ENCODE measurements at regions not wholly inside any gene's neighbourhood (a gene's known extent, or its start where the extent isn't known, plus 50 kb on each side); places are given as distances from the start of the nearest gene placed in this dataset.
"Not testable (repeated sequence)": the region's sequence is repeated elsewhere in the genome, so short reads cannot be mapped to it uniquely, and the experiment has no call there.

DNA sequence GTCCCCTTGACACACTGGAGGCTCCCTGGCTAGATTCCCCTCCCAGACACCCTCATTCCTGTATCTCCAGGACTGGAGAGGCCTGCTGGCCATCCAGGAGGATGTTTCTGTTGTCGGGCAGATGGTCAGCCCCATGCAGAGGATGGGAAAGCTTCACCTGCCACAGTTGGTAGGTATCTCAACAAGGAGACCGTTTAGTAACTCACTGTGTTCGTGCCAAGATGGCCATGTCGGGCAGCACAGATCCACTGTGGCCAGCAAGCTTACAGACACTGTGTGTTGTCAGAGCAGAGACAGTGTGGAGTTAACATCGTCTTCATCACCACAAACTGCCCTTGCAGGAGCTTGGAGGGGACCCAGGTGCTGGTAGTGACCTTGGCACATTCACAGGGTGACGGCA is 390.9 kb downstream of the SEC14L1 start (continued):
- no peak for TF ChIP-seq SETDB1 (CRISPR knock-in tag; IDR thresholded peaks at IDR 0.05; ENCODE audit: borderline replicate concordance)
- TF ChIP-seq ZNF816 (CRISPR knock-in tag; IDR thresholded peaks at IDR 0.05; ENCODE audit: borderline replicate concordance) = no peak
- no peak for TF ChIP-seq REL (CRISPR knock-in tag; conservative IDR thresholded peaks at IDR 0.05)

GRCh38 chr17:77533697-77534096 is 392.9 kb downstream of the SEC14L1 start:
- H2AFZ ChIP-seq (ENCODE audit: low read length); H3K4me2 ChIP-seq (ENCODE audit: low read depth, low read length); intact Hi-C loops (cut with micrococcal nuclease; ENCODE audit: unreplicated experiment); H3K79me2 ChIP-seq (ENCODE audit: insufficient read depth, low read length); DNase-seq (ENCODE audit: low spot score); H3K9me3 ChIP-seq (ENCODE audit: low read length); POLR2A ChIA-PET; FAIRE-seq; BruUV-seq (replicated peaks); ATAC-seq; H3K4me3 ChIP-seq (replicated peaks in 1 of 3; ENCODE audit: insufficient read depth in 1 of 3, low read depth in 2 of 3, low read length in 3 of 3); CTCF ChIA-PET (ENCODE audit: low intra/inter-chr PET ratio, low total read pairs); in situ Hi-C loops (cut with HindIII; ENCODE audit: extremely low pct_ligation_motif_present, low pct_unique_long_range_greater_than_20kb); H3K9ac ChIP-seq (ENCODE audit: insufficient read depth, low read depth, low read length); H4K20me1 ChIP-seq (ENCODE audit: insufficient read depth, low read length); H3K4me1 ChIP-seq (ENCODE audit: insufficient read depth, low read length); H3K36me3 ChIP-seq (replicated peaks in 1 of 2; ENCODE audit: control insufficient read depth in 1 of 2, insufficient read depth in 2 of 2, low read length in 2 of 2); H3K27ac ChIP-seq (ENCODE audit: extremely low read length, insufficient read depth, low read length): not testable (repeated sequence)
- peaks cover 8 to 80% of the 10 kb centered on the region in 2 experiments; a peak in 4 of 5 replicates for H3K27me3 ChIP-seq (ENCODE audit: control insufficient read depth in 1 of 2, insufficient read depth in 2 of 2, low read length in 2 of 2)
- 38% methylated on average over 6 of the region's 6 CpGs for WGBS (ENCODE audit: low lambda C conversion rate)

DNA sequence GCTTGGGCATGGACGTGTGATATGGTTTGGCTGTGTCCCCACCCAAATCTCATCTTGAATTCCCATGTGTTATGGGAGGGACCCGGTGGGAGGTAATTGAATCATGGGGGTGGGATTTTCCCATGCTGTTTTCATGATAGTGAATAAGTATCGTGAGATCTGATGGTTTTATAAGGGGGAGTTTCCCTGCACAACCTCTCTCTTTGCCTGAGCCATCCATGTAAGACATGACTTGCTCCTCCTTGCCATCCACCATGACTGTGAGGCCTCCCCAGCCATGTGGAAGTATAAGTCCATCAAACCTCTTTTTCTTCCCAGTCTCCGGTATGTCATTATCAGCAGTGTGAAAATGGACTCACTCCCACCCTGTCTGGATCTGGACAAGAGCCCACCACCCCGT is 393.4 kb downstream of the SEC14L1 start:
- FAIRE-seq (no peak), DNase-seq (ENCODE audit: low spot score) (no peak), ATAC-seq (no peak)
- peaks cover 7% of the 10 kb centered on the region; the same call in 1 of the 2 replicates for H3K9me3 ChIP-seq (ENCODE audit: low read length)
- ChIA-PET POLR2A (no interaction called here), CTCF (ENCODE audit: low intra/inter-chr PET ratio, low total read pairs) (no interaction called here)
- BruUV-seq (replicated peaks) = no TSS peak
- H3K79me2 ChIP-seq (ENCODE audit: insufficient read depth, low read length) = no peaks in the 10 kb centered on the region
- intact Hi-C loops (cut with micrococcal nuclease; ENCODE audit: unreplicated experiment) (no loop called here), in situ Hi-C loops (cut with HindIII; ENCODE audit: extremely low pct_ligation_motif_present, low pct_unique_long_range_greater_than_20kb) (no loop called here)
- no peak overlapping the region for H2AFZ ChIP-seq (ENCODE audit: low read length)
- no peak overlapping the region for H3K27ac ChIP-seq (ENCODE audit: extremely low read length, insufficient read depth, low read length)
- 28% methylated on average over 5 of the region's 5 CpGs for whole genome bisulfite sequencing (ENCODE audit: low lambda C conversion rate)
- H3K9ac ChIP-seq (ENCODE audit: insufficient read depth, low read depth, low read length) = no peak overlapping the region
- H3K4me2 ChIP-seq (ENCODE audit: low read depth, low read length) = no peak overlapping the region
- peaks cover 7 to 76% of the 10 kb centered on the region in 2 experiments; a peak in 4 of 5 replicates for H3K27me3 ChIP-seq (ENCODE audit: control insufficient read depth in 1 of 2, insufficient read depth in 2 of 2, low read length in 2 of 2)
- no peaks in the 10 kb centered on the region for H4K20me1 ChIP-seq (ENCODE audit: insufficient read depth, low read length)
- no peaks in the 10 kb centered on the region for H3K36me3 ChIP-seq (replicated peaks in 1 of 2; ENCODE audit: control insufficient read depth in 1 of 2, insufficient read depth in 2 of 2, low read length in 2 of 2)
- H3K4me1 ChIP-seq (ENCODE audit: insufficient read depth, low read length) = no peaks in the 10 kb centered on the region
- H3K4me3 ChIP-seq (replicated peaks in 1 of 3; ENCODE audit: insufficient read depth in 1 of 3, low read depth in 2 of 3, low read length in 3 of 3) = no peak overlapping the region
- TF ChIP-seq ZBTB14 (CRISPR knock-in tag; IDR thresholded peaks at IDR 0.05) (no peak), ZNF431 (CRISPR knock-in tag; IDR thresholded peaks at IDR 0.05; ENCODE audit: borderline replicate concordance, low read depth) (peak; percentile 95; the same call in 1 of the 2 replicates), ZNF710 (CRISPR knock-in tag; IDR thresholded peaks at IDR 0.05; ENCODE audit: borderline replicate concordance) (no peak), SMC3 (IDR thresholded peaks at IDR 0.05; ENCODE audit: low read length) (no peak), ZBED4 (CRISPR knock-in tag; IDR thresholded peaks at IDR 0.05; ENCODE audit: borderline replicate concordance) (no peak)

All from HepG2 (cell line).